Loucy (cell line): ENCODE measurements at regions not wholly inside any gene's neighbourhood (a gene's known extent, or its start where the extent isn't known, plus 50 kb on each side); places are given as distances from the start of the nearest gene placed in this dataset.

Experiments
- EZH2phosphoT487 ChIP-seq: fragments of 200-600 bp; IDR thresholded peaks from 2 replicates; pipeline ENCODE4 v1.6.1; 2018; ENCODE audit warnings: antibody characterized with exemption, mild to moderate bottlenecking, moderate library complexity, borderline replicate concordance
- TF ChIP-seq, protein P1 (sequence below): fragments of 200-600 bp; sonication (generic); conservative IDR thresholded peaks from 2 replicates; pipeline ENCODE4 v1.5.1; 2014; ENCODE audit warnings: mild to moderate bottlenecking, antibody characterized with exemption, low read length

GRCh38 chr12:22116376-22116775, 70.4 kb downstream of the CMAS start:
- TF ChIP-seq, protein P1, sequence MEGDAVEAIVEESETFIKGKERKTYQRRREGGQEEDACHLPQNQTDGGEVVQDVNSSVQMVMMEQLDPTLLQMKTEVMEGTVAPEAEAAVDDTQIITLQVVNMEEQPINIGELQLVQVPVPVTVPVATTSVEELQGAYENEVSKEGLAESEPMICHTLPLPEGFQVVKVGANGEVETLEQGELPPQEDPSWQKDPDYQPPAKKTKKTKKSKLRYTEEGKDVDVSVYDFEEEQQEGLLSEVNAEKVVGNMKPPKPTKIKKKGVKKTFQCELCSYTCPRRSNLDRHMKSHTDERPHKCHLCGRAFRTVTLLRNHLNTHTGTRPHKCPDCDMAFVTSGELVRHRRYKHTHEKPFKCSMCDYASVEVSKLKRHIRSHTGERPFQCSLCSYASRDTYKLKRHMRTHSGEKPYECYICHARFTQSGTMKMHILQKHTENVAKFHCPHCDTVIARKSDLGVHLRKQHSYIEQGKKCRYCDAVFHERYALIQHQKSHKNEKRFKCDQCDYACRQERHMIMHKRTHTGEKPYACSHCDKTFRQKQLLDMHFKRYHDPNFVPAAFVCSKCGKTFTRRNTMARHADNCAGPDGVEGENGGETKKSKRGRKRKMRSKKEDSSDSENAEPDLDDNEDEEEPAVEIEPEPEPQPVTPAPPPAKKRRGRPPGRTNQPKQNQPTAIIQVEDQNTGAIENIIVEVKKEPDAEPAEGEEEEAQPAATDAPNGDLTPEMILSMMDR: no peak
- TF ChIP-seq EZH2phosphoT487: no peak
